ENCODE measurements at regions not wholly inside any gene's neighbourhood (a gene's known extent, or its start where the extent isn't known, plus 50 kb on each side); places are given as distances from the start of the nearest gene placed in this dataset.

DNA sequence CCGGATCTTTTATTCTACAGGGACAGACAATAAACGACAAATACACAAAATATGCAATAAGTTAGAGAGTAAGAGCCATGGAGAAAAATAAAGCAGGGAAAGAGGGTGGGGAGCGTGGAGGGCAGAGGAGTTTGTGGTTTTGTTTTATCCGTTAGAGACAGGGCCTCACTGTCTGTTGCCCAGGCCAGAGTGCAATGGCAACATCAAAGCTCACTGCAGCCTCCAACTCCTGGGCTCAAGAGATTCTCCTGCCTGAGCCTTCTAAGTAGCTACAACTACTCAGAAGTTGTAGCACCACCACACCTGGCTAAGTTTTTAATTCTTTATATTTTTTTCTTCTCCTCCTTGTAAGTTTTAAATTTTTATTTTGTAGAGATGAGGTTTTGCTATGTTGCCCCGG, 54.5 kb upstream of the CTNNA1 start:
- 91% methylated on average over 5 of the region's 5 CpGs for WGBS
- Histone ChIP-seq H3K9me3 (ENCODE audit: control insufficient read depth in 4 of 4, low read length in 3 of 4) (no peaks in the 10 kb centered on the region), H3K27ac (ENCODE audit: low read depth in 1 of 2, low read length in 2 of 2) (no peak overlapping the region), H3K36me3 (ENCODE audit: control insufficient read depth in 4 of 4, insufficient read depth in 3 of 4, low read depth in 1 of 4, low read length in 3 of 4) (no peaks in the 10 kb centered on the region), H3K4me1 (ENCODE audit: control insufficient read depth in 4 of 4, insufficient read depth in 4 of 4, low read length in 3 of 4) (no peaks in the 10 kb centered on the region), H3K4me3 (ENCODE audit: low read depth in 1 of 3, low read length in 3 of 3) (no peak overlapping the region), H3K27me3 (ENCODE audit: control insufficient read depth in 4 of 4, insufficient read depth in 4 of 4, low read length in 3 of 4) (no peaks in the 10 kb centered on the region), H3K9ac (ENCODE audit: low read depth in 1 of 2, low read length in 2 of 2) (no peak overlapping the region)
- TF ChIP-seq SP1 (IDR thresholded peaks at IDR 0.05): no peak
- TF ChIP-seq NR2F2 (IDR thresholded peaks at IDR 0.05): no peak
- TF ChIP-seq JUND (IDR thresholded peaks at IDR 0.05): no peak
- no peak for TF ChIP-seq HNF4G (IDR thresholded peaks at IDR 0.05)
- TF ChIP-seq CTCF (IDR thresholded peaks at IDR 0.05; ENCODE audit: low read depth, low read length, missing input control): no peak
- TF ChIP-seq TAF1 (conservative IDR thresholded peaks at IDR 0.05): no peak
- TF ChIP-seq, protein P1, sequence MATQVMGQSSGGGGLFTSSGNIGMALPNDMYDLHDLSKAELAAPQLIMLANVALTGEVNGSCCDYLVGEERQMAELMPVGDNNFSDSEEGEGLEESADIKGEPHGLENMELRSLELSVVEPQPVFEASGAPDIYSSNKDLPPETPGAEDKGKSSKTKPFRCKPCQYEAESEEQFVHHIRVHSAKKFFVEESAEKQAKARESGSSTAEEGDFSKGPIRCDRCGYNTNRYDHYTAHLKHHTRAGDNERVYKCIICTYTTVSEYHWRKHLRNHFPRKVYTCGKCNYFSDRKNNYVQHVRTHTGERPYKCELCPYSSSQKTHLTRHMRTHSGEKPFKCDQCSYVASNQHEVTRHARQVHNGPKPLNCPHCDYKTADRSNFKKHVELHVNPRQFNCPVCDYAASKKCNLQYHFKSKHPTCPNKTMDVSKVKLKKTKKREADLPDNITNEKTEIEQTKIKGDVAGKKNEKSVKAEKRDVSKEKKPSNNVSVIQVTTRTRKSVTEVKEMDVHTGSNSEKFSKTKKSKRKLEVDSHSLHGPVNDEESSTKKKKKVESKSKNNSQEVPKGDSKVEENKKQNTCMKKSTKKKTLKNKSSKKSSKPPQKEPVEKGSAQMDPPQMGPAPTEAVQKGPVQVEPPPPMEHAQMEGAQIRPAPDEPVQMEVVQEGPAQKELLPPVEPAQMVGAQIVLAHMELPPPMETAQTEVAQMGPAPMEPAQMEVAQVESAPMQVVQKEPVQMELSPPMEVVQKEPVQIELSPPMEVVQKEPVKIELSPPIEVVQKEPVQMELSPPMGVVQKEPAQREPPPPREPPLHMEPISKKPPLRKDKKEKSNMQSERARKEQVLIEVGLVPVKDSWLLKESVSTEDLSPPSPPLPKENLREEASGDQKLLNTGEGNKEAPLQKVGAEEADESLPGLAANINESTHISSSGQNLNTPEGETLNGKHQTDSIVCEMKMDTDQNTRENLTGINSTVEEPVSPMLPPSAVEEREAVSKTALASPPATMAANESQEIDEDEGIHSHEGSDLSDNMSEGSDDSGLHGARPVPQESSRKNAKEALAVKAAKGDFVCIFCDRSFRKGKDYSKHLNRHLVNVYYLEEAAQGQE (IDR thresholded peaks at IDR 0.05): no peak
- TF ChIP-seq, protein P2, sequence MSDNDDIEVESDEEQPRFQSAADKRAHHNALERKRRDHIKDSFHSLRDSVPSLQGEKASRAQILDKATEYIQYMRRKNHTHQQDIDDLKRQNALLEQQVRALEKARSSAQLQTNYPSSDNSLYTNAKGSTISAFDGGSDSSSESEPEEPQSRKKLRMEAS (IDR thresholded peaks at IDR 0.05): no peak
- TF ChIP-seq YY1 (IDR thresholded peaks at IDR 0.05): no peak
- TF ChIP-seq, protein P3, sequence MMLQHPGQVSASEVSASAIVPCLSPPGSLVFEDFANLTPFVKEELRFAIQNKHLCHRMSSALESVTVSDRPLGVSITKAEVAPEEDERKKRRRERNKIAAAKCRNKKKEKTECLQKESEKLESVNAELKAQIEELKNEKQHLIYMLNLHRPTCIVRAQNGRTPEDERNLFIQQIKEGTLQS (IDR thresholded peaks at IDR 0.05): no peak
- TF ChIP-seq FOXA1 (IDR thresholded peaks at IDR 0.05): no peak
- no peak for DNase-seq (ENCODE audit: low spot score)

DNA sequence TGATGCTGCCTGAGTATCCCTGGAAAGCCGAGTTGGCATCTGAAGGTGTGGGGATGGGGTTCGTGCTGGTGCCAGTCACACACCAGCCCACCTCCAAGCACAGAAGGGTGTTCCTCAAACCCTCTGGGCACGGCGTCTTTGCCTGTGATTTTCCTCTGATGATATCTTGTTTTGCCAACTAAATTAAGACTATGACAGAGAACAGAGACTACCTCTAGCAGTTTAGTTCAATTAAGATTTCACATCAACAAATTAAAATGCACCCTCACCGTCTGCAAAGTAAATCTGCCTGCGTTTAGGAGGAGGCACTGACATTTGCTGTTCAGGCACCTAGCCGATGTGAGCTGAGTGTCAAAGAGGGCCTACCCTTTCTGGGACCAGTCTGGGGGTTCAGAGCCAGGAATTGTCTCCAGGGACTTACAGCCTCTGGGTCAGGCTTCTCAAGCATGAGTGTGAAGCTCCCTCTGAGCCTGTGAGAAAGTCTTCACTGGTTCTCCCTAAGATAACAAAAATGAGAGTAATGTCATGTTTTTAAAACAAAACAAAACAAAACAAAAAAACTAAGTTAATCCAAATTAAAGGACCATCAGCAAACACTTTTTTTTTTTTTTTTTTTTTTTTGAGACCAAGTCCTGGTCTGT, 55.4 kb upstream of the CTNNA1 start:
- Histone ChIP-seq H3K27me3 (ENCODE audit: control insufficient read depth in 4 of 4, insufficient read depth in 4 of 4, low read length in 3 of 4) (no peaks in the 10 kb centered on the region), H3K4me3 (ENCODE audit: low read depth in 1 of 3, low read length in 3 of 3) (no peak overlapping the region), H3K9ac (ENCODE audit: low read depth in 1 of 2, low read length in 2 of 2) (no peak overlapping the region), H3K4me1 (ENCODE audit: control insufficient read depth in 4 of 4, insufficient read depth in 4 of 4, low read length in 3 of 4) (no peaks in the 10 kb centered on the region), H3K27ac (ENCODE audit: low read depth in 1 of 2, low read length in 2 of 2) (no peak overlapping the region), H3K36me3 (ENCODE audit: control insufficient read depth in 4 of 4, insufficient read depth in 3 of 4, low read depth in 1 of 4, low read length in 3 of 4) (no peaks in the 10 kb centered on the region), H3K9me3 (ENCODE audit: control insufficient read depth in 4 of 4, low read length in 3 of 4) (no peaks in the 10 kb centered on the region)
- DNase-seq (ENCODE audit: low spot score): no peak
- TF ChIP-seq RXRA (IDR thresholded peaks at IDR 0.05): no peak
- TF ChIP-seq HNF4A (conservative IDR thresholded peaks at IDR 0.05): no peak
- 89% methylated on average over 7 of the region's 7 CpGs for WGBS

DNA sequence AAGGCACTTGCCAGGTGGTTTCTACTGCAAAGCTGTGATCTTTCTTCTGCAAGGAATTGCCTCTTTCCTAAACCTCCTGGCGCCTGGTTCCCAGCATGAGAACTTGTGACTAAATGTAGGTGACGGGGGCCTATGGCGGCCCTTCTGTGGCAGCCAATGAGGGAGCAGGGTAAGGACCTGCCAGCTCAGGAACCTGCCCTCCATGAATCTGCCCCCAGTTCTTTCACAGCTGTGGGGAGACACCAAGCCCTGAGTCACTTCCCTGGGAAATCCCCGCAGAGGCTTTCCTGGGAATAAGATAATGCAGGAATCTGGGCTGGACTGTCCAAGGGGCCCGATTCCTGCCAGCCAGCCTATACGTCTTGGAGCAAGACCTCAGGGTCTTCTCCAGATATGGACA, 56.7 kb upstream of the CTNNA1 start:
- H3K4me3 ChIP-seq (ENCODE audit: low read depth in 1 of 3, low read length in 3 of 3): no peak overlapping the region
- WGBS: 86% methylated on average over 6 of the region's 6 CpGs
- no peaks in the 10 kb centered on the region for H3K4me1 ChIP-seq (ENCODE audit: control insufficient read depth in 4 of 4, insufficient read depth in 4 of 4, low read length in 3 of 4)
- H3K27me3 ChIP-seq (ENCODE audit: control insufficient read depth in 4 of 4, insufficient read depth in 4 of 4, low read length in 3 of 4): no peaks in the 10 kb centered on the region
- H3K9me3 ChIP-seq (ENCODE audit: control insufficient read depth in 4 of 4, low read length in 3 of 4): no peaks in the 10 kb centered on the region
- H3K36me3 ChIP-seq (ENCODE audit: control insufficient read depth in 4 of 4, insufficient read depth in 3 of 4, low read depth in 1 of 4, low read length in 3 of 4): no peaks in the 10 kb centered on the region
- DNase-seq (ENCODE audit: low spot score): no peak
- H3K9ac ChIP-seq (ENCODE audit: low read depth in 1 of 2, low read length in 2 of 2): no peak overlapping the region
- no peak overlapping the region for H3K27ac ChIP-seq (ENCODE audit: low read depth in 1 of 2, low read length in 2 of 2)
- TF ChIP-seq GABPA (IDR thresholded peaks at IDR 0.05 in 1 of 2, conservative IDR thresholded peaks at IDR 0.05 in 1 of 2): no peak
- TF ChIP-seq HNF4G (IDR thresholded peaks at IDR 0.05): no peak
- no peak for TF ChIP-seq NR2F2 (IDR thresholded peaks at IDR 0.05)
- no peak for TF ChIP-seq RXRA (IDR thresholded peaks at IDR 0.05)
- no peak for TF ChIP-seq FOXA1 (IDR thresholded peaks at IDR 0.05)
- TF ChIP-seq, protein P1 (IDR thresholded peaks at IDR 0.05): no peak
- no peak for TF ChIP-seq ZBTB33 (IDR thresholded peaks at IDR 0.05)
- no peak for TF ChIP-seq FOXA2 (IDR thresholded peaks at IDR 0.05)
- TF ChIP-seq SP1 (IDR thresholded peaks at IDR 0.05): no peak
- TF ChIP-seq, protein P3 (IDR thresholded peaks at IDR 0.05): no peak
